Stomach (tissue), 4 donors: ENCODE measurements at regions not wholly inside any gene's neighbourhood (a gene's known extent, or its start where the extent isn't known, plus 50 kb on each side); places are given as distances from the start of the nearest gene placed in this dataset.

Experiments
- EP300 ChIP-seq: sonication (generic); formaldehyde crosslinking; IDR thresholded peaks from one replicate; pipeline ENCODE4 v1.6.1; 2017; ENCODE audit warnings: antibody characterized with exemption
- POLR2A ChIP-seq, 4 donors: fragments of 450-650 bp; IDR thresholded peaks; one replicate each; pipeline ENCODE4 v1.6.1; 2016; ENCODE audit warnings: antibody characterized with exemption in 4 of 4, control low read depth in 2 of 4, mild to moderate bottlenecking in 1 of 4, moderate library complexity in 1 of 4
- POLR2AphosphoS5 ChIP-seq, 3 donors: sonication (generic); formaldehyde crosslinking; IDR thresholded peaks; one replicate each; pipeline ENCODE4 v1.6.1; 2016; ENCODE audit warnings: antibody characterized with exemption in 3 of 3
- TF ChIP-seq, protein P1 (sequence below), 7 experiments: fragments of 450-650 bp in 4 of 7; fragments of 200-600 bp in 3 of 7; sonication (generic) in 3 of 7; IDR thresholded peaks; one replicate each; pipeline ENCODE4 v1.5.1; 2016 to 2019; ENCODE audit warnings: antibody characterized with exemption in 7 of 7, control low read depth in 2 of 7, mild to moderate bottlenecking in 1 of 7

DNA sequence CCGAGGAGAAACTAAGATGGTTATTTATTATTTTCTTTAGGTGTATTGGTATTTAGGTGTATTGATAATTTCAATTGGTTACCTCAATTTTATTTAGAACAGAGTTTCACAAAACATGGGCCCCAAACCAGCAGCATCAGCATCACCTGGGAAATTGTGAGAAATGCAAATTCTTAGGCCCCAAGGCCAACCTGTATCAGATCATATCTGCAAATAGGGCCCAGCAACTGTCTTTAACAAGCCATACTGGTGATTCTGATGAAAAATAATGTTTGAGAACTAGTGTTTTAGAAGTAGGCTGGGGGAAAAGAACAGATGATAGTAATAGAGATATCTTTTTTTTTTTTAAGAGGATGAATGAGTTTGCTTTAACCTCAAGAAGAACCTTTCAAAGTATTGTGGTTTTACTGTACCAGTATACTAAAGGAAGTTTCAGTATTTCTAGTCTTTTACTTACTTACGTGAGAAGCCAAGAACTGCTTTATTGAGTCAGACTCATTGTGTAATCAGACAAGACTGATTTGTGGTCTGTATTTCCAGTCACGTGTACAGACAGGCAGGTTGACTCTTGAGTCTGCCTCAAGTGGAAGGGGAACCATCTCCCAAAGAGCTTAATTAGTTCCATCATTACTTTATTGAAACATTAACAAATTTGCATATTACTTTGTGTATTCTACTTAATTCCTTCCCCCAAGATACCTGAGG lies 60.4 kb upstream of the GAREM1 start:
- TF ChIP-seq, protein P1, sequence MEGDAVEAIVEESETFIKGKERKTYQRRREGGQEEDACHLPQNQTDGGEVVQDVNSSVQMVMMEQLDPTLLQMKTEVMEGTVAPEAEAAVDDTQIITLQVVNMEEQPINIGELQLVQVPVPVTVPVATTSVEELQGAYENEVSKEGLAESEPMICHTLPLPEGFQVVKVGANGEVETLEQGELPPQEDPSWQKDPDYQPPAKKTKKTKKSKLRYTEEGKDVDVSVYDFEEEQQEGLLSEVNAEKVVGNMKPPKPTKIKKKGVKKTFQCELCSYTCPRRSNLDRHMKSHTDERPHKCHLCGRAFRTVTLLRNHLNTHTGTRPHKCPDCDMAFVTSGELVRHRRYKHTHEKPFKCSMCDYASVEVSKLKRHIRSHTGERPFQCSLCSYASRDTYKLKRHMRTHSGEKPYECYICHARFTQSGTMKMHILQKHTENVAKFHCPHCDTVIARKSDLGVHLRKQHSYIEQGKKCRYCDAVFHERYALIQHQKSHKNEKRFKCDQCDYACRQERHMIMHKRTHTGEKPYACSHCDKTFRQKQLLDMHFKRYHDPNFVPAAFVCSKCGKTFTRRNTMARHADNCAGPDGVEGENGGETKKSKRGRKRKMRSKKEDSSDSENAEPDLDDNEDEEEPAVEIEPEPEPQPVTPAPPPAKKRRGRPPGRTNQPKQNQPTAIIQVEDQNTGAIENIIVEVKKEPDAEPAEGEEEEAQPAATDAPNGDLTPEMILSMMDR (IDR thresholded peaks at IDR 0.05): no peak
- TF ChIP-seq EP300: no peak
- TF ChIP-seq POLR2A (IDR thresholded peaks at IDR 0.05): no peak
- no peak for TF ChIP-seq POLR2AphosphoS5 (IDR thresholded peaks at IDR 0.05)
